ENCODE measurements at regions not wholly inside any gene's neighbourhood (a gene's known extent, or its start where the extent isn't known, plus 50 kb on each side); places are given as distances from the start of the nearest gene placed in this dataset.
"Not testable (repeated sequence)": the region's sequence is repeated elsewhere in the genome, so short reads cannot be mapped to it uniquely, and the experiment has no call there.

- TF ChIP-seq POLR2A, CTCF (IDR thresholded peaks at IDR 0.05): not testable (repeated sequence)
These were observed 94.7 kb upstream of the NEDD4L start for GRCh38 chr18:57949335-57949734.

Measured in esophagus squamous epithelium (tissue), 4 donors.